T-helper 1 cell (primary cell): ENCODE measurements at regions not wholly inside any gene's neighbourhood (a gene's known extent, or its start where the extent isn't known, plus 50 kb on each side); places are given as distances from the start of the nearest gene placed in this dataset.
"Not testable (repeated sequence)": the region's sequence is repeated elsewhere in the genome, so short reads cannot be mapped to it uniquely, and the experiment has no call there.

ENCODE experiments used
- DNase-seq, 5 donors: peaks; one replicate each; pipeline ENCODE4 v3.0.0-alpha.2; 2012 to 2020

GRCh38 chr1:8139941-8140340, 113.8 kb upstream of the ERRFI1 start:
- no peak for DNase-seq

GRCh38 chr1:8139383-8139782, 113.3 kb upstream of the ERRFI1 start:
- no peak for DNase-seq

GRCh38 chr1:8138673-8139072, 112.6 kb upstream of the ERRFI1 start:
- no peak for DNase-seq

- no peak for DNase-seq
These were observed 111.6 kb upstream of the ERRFI1 start for GRCh38 chr1:8137481-8138244.

- DNase-seq = no peak
These were observed 110.7 kb upstream of the ERRFI1 start for GRCh38 chr1:8136766-8137165.

GRCh38 chr1:8135250-8135649, 109.1 kb upstream of the ERRFI1 start:
- DNase-seq = no peak

- no peak for DNase-seq
These were observed 108.6 kb upstream of the ERRFI1 start for GRCh38 chr1:8134546-8135235.

GRCh38 chr1:8133657-8134430, 107.7 kb upstream of the ERRFI1 start:
- DNase-seq = no peak

GRCh38 chr1:8133190-8133589, 107.1 kb upstream of the ERRFI1 start:
- DNase-seq = no peak

- no peak for DNase-seq
These were observed 101.1 kb upstream of the ERRFI1 start for GRCh38 chr1:8127171-8127641.

- no peak for DNase-seq
These were observed 96.6 kb upstream of the ERRFI1 start for GRCh38 chr1:8122477-8123407.

GRCh38 chr1:8122160-8122476, 96.0 kb upstream of the ERRFI1 start:
- DNase-seq = no peak

GRCh38 chr1:8121261-8122159, 95.4 kb upstream of the ERRFI1 start:
- DNase-seq = no peak

GRCh38 chr1:8120693-8121260, 94.7 kb upstream of the ERRFI1 start:
- peak in 1 of 5 donors; percentile 7 for DNase-seq

GRCh38 chr1:8118736-8119135, 92.6 kb upstream of the ERRFI1 start:
- not testable (repeated sequence) for DNase-seq

GRCh38 chr1:8118031-8118451, 91.9 kb upstream of the ERRFI1 start:
- no peak for DNase-seq

- DNase-seq = no peak
These were observed 90.8 kb upstream of the ERRFI1 start for GRCh38 chr1:8116894-8117264.

GRCh38 chr1:8115769-8116167, 89.7 kb upstream of the ERRFI1 start:
- DNase-seq = no peak

- DNase-seq = no peak
These were observed 89.1 kb upstream of the ERRFI1 start for GRCh38 chr1:8115031-8115768.
